T-cell (primary cell): ENCODE measurements at regions not wholly inside any gene's neighbourhood (a gene's known extent, or its start where the extent isn't known, plus 50 kb on each side); places are given as distances from the start of the nearest gene placed in this dataset.

ENCODE experiments used
- ATAC-seq, 4 experiments: fragments of 200-7000 bp in 3 of 4; fragments of 150-1000 bp in 1 of 4; cut with Tn5 transposase; replicated peaks in 1 of 4; 1 replicate in 3 of 4; 2 replicates in 1 of 4; pipeline ENCODE4 v1.10.0; 2021; ENCODE audit warnings: moderate library complexity in 3 of 4, mild to moderate bottlenecking in 2 of 4, moderate number of reproducible peaks in 1 of 4
- CTCF ChIA-PET, 2 donors: fragments of 300-600 bp; sonication (Branson Sonifier 250); formaldehyde crosslinking; loops; one replicate each; lab custom pipeline; 2022; ENCODE audit warnings: antibody characterized with exemption in 2 of 2; lab: Charles Lee
- POLR2A ChIA-PET, 2 donors: fragments of 300-600 bp; sonication (Branson Sonifier 250); formaldehyde crosslinking; loops; one replicate each; lab custom pipeline; 2022; ENCODE audit warnings: antibody characterized with exemption in 2 of 2; lab: Charles Lee
- DNase-seq, 35 experiments: peaks; one replicate each; pipeline versions ENCODE4 v3.0.0 to v3.0.0-alpha.2; 2013 to 2023
- H3K27ac ChIP-seq: one replicate; pipeline ENCODE4 v1.5.1; 2013; ENCODE audit warnings: low read length
- H3K27me3 ChIP-seq, 2 experiments: replicated peaks in 1 of 2; 1 replicate in 1 of 2; 2 replicates in 1 of 2; pipeline versions ENCODE4 v1.6.1 to v1.7.0; 2013; ENCODE audit warnings: low read length in 1 of 2, mixed read lengths in 1 of 2; ENCODE audit not compliant: control insufficient read depth in 2 of 2, insufficient read depth in 2 of 2; ENCODE audit errors: extremely low read depth in 1 of 2
- H3K36me3 ChIP-seq, 2 donors: 1 replicate in 1 of 2; 2 replicates in 1 of 2; pipeline versions ENCODE4 v1.6.1 to v1.7.0; 2013; ENCODE audit warnings: low read length in 1 of 2; ENCODE audit not compliant: control insufficient read depth in 2 of 2, insufficient read depth in 1 of 2; ENCODE audit errors: extremely low read depth in 1 of 2
- H3K4me1 ChIP-seq, 2 experiments: 1 replicate in 1 of 2; 2 replicates in 1 of 2; pipeline versions ENCODE4 v1.6.1 to v1.7.0; 2013; ENCODE audit warnings: low read length in 2 of 2, mixed read lengths in 1 of 2; ENCODE audit not compliant: insufficient read depth in 2 of 2, control insufficient read depth in 1 of 2; ENCODE audit errors: extremely low read depth in 1 of 2
- H3K4me3 ChIP-seq, 2 donors: 1 replicate in 1 of 2; 2 replicates in 1 of 2; pipeline versions ENCODE4 v1.5.1 to v1.7.0; 2013; ENCODE audit warnings: mild to moderate bottlenecking in 2 of 2, low read length in 1 of 2, moderate library complexity in 1 of 2; ENCODE audit not compliant: control insufficient read depth in 1 of 2; ENCODE audit errors: extremely low read depth in 1 of 2
- H3K9me3 ChIP-seq: 2 replicates; pipeline ENCODE4 v1.7.0; 2013
- H3K27ac Mint-ChIP-seq, 2 donors: one replicate each; pipeline ENCODE4 v1.8.0; 2020 to 2021; ENCODE audit warnings: mild to moderate bottlenecking in 2 of 2, mixed read lengths in 2 of 2
- H3K27me3 Mint-ChIP-seq, 2 donors: one replicate each; pipeline ENCODE4 v1.8.0; 2021 to 2022; ENCODE audit warnings: mixed read lengths in 2 of 2
- H3K36me3 Mint-ChIP-seq: one replicate; pipeline ENCODE4 v1.8.0; 2021; ENCODE audit warnings: mixed read lengths
- H3K4me1 Mint-ChIP-seq, 3 donors: one replicate each; pipeline ENCODE4 v1.8.0; 2020 to 2022; ENCODE audit warnings: mixed read lengths in 3 of 3, mild to moderate bottlenecking in 1 of 3
- H3K4me3 Mint-ChIP-seq, 3 donors: one replicate each; pipeline ENCODE4 v1.8.0; 2020 to 2022; ENCODE audit warnings: mild to moderate bottlenecking in 3 of 3, mixed read lengths in 3 of 3, moderate library complexity in 3 of 3
- H3K9me3 Mint-ChIP-seq, 3 donors: one replicate each; pipeline ENCODE4 v1.8.0; 2020 to 2022; ENCODE audit warnings: mixed read lengths in 3 of 3
- WGBS: methylation state at CpG from one replicate; pipeline ENCODE4 v1.1.5; 2013; ENCODE audit warnings: missing lambda C conversion rate; ENCODE audit not compliant: insufficient coverage; 5-methylcytosine and 5-hydroxymethylcytosine counted together

GRCh38 chr21:15437883-15438282, 291.9 kb upstream of the USP25 start:
- Histone ChIP-seq H3K36me3 (no peaks in the 10 kb centered on the region), H3K4me1 (peaks cover 0 to 2% of the 10 kb centered on the region in 2 experiments), H3K27me3 (no peaks in the 10 kb centered on the region), H3K9me3 (peaks cover 3% of the 10 kb centered on the region), H3K27ac (no peak overlapping the region), H3K4me3 (no peak overlapping the region)
- H3K4me1 Mint-ChIP-seq: peaks cover 4 to 6% (median 6%) of the 10 kb centered on the region in 3 donors
- no peaks in the 10 kb centered on the region for H3K27me3 Mint-ChIP-seq
- WGBS: no CpG with 5 or more reads among the region's 2 CpGs
- no peak for ATAC-seq
- H3K36me3 Mint-ChIP-seq: no peaks in the 10 kb centered on the region
- no peak overlapping the region for H3K4me3 Mint-ChIP-seq
- ChIA-PET POLR2A (no interaction called here), CTCF (no interaction called here)
- no peak for DNase-seq
- peaks cover 0 to 4% (median 0%) of the 10 kb centered on the region in 3 donors for H3K9me3 Mint-ChIP-seq
- no peak overlapping the region for H3K27ac Mint-ChIP-seq

- ATAC-seq: no peak
- no peaks in the 10 kb centered on the region for H3K9me3 ChIP-seq
- no peak overlapping the region for H3K4me3 ChIP-seq
- CTCF ChIA-PET: interaction anchor here (0.6 to 0.8 kb wide), 2 partner anchors 14 to 82 kb away, joined by 4 read pairs; no protein-coding TSS in a partner anchor
- H3K4me1 ChIP-seq: peaks cover 0 to 2% of the 10 kb centered on the region in 2 experiments
- WGBS: no CpG with 5 or more reads among the region's 1 CpG
- H3K27me3 ChIP-seq: no peaks in the 10 kb centered on the region
- Mint-ChIP-seq H3K27me3 (no peaks in the 10 kb centered on the region), H3K36me3 (no peaks in the 10 kb centered on the region), H3K4me3 (no peak overlapping the region), H3K4me1 (peaks cover 4 to 8% (median 6%) of the 10 kb centered on the region in 3 donors), H3K9me3 (no peaks in the 10 kb centered on the region), H3K27ac (no peak overlapping the region)
- no peaks in the 10 kb centered on the region for H3K36me3 ChIP-seq
- no peak overlapping the region for H3K27ac ChIP-seq
- POLR2A ChIA-PET: no interaction called here
- DNase-seq: no peak
Measured at GRCh38 chr21:15439726-15440125, 290.1 kb upstream of the USP25 start.

- ChIA-PET POLR2A (no interaction called here), CTCF (no interaction called here)
- no peak overlapping the region for H3K27ac ChIP-seq
Measured at GRCh38 chr21:15441060-15441493, 288.7 kb upstream of the USP25 start.

GRCh38 chr21:15441992-15442391, 287.8 kb upstream of the USP25 start:
- H3K27me3 Mint-ChIP-seq: no peaks in the 10 kb centered on the region
- CTCF ChIA-PET: no interaction called here
- no peaks in the 10 kb centered on the region for H3K36me3 Mint-ChIP-seq
- no peak overlapping the region for H3K27ac Mint-ChIP-seq
- POLR2A ChIA-PET: no interaction called here
- ATAC-seq (no peak), DNase-seq (no peak)
- Histone ChIP-seq H3K27me3 (no peaks in the 10 kb centered on the region), H3K4me1 (peaks cover 0 to 2% of the 10 kb centered on the region in 2 experiments), H3K9me3 (no peaks in the 10 kb centered on the region), H3K27ac (no peak overlapping the region), H3K36me3 (no peaks in the 10 kb centered on the region), H3K4me3 (no peak overlapping the region)
- no peaks in the 10 kb centered on the region for H3K9me3 Mint-ChIP-seq
- H3K4me3 Mint-ChIP-seq: no peak overlapping the region
- H3K4me1 Mint-ChIP-seq: peaks cover 6 to 10% (median 6%) of the 10 kb centered on the region in 3 donors

More at GRCh38 chr21:15441060-15441493, 288.7 kb upstream of the USP25 start:
- Histone ChIP-seq H3K9me3 (no peaks in the 10 kb centered on the region), H3K36me3 (no peaks in the 10 kb centered on the region), H3K4me3 (no peak overlapping the region), H3K4me1 (peaks cover 0 to 2% of the 10 kb centered on the region in 2 experiments), H3K27me3 (no peaks in the 10 kb centered on the region)
- no peaks in the 10 kb centered on the region for H3K36me3 Mint-ChIP-seq
- H3K27ac Mint-ChIP-seq: no peak overlapping the region
- 48% methylated on average over 3 of the region's 3 CpGs for WGBS
- ATAC-seq (no peak), DNase-seq (no peak)
- no peak overlapping the region for H3K4me3 Mint-ChIP-seq
- peaks cover 6 to 10% (median 6%) of the 10 kb centered on the region in 3 donors for H3K4me1 Mint-ChIP-seq
- no peaks in the 10 kb centered on the region for H3K27me3 Mint-ChIP-seq
- H3K9me3 Mint-ChIP-seq: no peaks in the 10 kb centered on the region

GRCh38 chr21:15442743-15443469, 286.9 kb upstream of the USP25 start:
- Mint-ChIP-seq H3K4me1 (peaks cover 6 to 10% (median 6%) of the 10 kb centered on the region in 3 donors), H3K36me3 (no peaks in the 10 kb centered on the region), H3K4me3 (no peak overlapping the region), H3K9me3 (peaks cover 0 to 5% (median 0%) of the 10 kb centered on the region in 3 donors), H3K27ac (no peak overlapping the region), H3K27me3 (no peaks in the 10 kb centered on the region)
- H3K9me3 ChIP-seq: no peaks in the 10 kb centered on the region
- ChIA-PET CTCF (no interaction called here), POLR2A (no interaction called here)
- H3K27ac ChIP-seq: no peak overlapping the region
- no peaks in the 10 kb centered on the region for H3K27me3 ChIP-seq
- no peaks in the 10 kb centered on the region for H3K36me3 ChIP-seq
- H3K4me1 ChIP-seq: no peaks in the 10 kb centered on the region
- WGBS: 96% methylated on average over 2 of the region's 6 CpGs
- H3K4me3 ChIP-seq: no peak overlapping the region
- DNase-seq: no peak
- no peak for ATAC-seq

GRCh38 chr21:15443740-15444117, 286.1 kb upstream of the USP25 start:
- peaks cover 2 to 6% (median 3%) of the 10 kb centered on the region in 3 donors for H3K9me3 Mint-ChIP-seq
- peaks cover 6 to 10% (median 6%) of the 10 kb centered on the region in 3 donors for H3K4me1 Mint-ChIP-seq
- H3K27me3 ChIP-seq: no peaks in the 10 kb centered on the region
- no peak for ATAC-seq
- H3K27ac Mint-ChIP-seq: no peak overlapping the region
- DNase-seq: no peak
- POLR2A ChIA-PET: interaction anchor here in 1 of 2 donors (0.5 kb wide), 2 partner anchors 8 to 464 kb away, joined by 4 to 10 read pairs; no protein-coding TSS in a partner anchor
- H3K4me3 Mint-ChIP-seq: no peak overlapping the region
- H3K4me1 ChIP-seq: no peaks in the 10 kb centered on the region
- H3K36me3 Mint-ChIP-seq: no peaks in the 10 kb centered on the region
- no peaks in the 10 kb centered on the region for H3K27me3 Mint-ChIP-seq
- no peak overlapping the region for H3K27ac ChIP-seq
- CTCF ChIA-PET: no interaction called here
- no peak overlapping the region for H3K4me3 ChIP-seq
- no peaks in the 10 kb centered on the region for H3K36me3 ChIP-seq
- no CpG with 5 or more reads among the region's 2 CpGs for WGBS
- H3K9me3 ChIP-seq: no peaks in the 10 kb centered on the region
